MG63 (cell line): ENCODE measurements at regions not wholly inside any gene's neighbourhood (a gene's known extent, or its start where the extent isn't known, plus 50 kb on each side); places are given as distances from the start of the nearest gene placed in this dataset.
A peak's percentile ranks its signal among the peaks of the same experiment; 100 is the strongest.

Source experiments
- DNase-seq: peaks from one replicate; pipeline ENCODE4 v3.0.0-alpha.2; 2020
- H3K27me3 ChIP-seq: fragments of 250-450 bp; sonication (Bioruptor Pico); 2 replicates; pipeline ENCODE4 v1.5.1; 2020; ENCODE audit warnings: mild to moderate bottlenecking, moderate library complexity
- H3K36me3 ChIP-seq: fragments of 250-450 bp; sonication (Bioruptor Pico); 2 replicates; pipeline ENCODE4 v1.5.1; 2020; ENCODE audit warnings: mild to moderate bottlenecking, moderate library complexity
- H3K4me3 ChIP-seq: fragments of 250-450 bp; sonication (Bioruptor Pico); 2 replicates; pipeline ENCODE4 v1.5.1; 2020; ENCODE audit warnings: mild to moderate bottlenecking, moderate library complexity
- H3K9me3 ChIP-seq: fragments of 250-450 bp; sonication (Bioruptor Pico); 2 replicates; pipeline ENCODE4 v1.5.1; 2020; ENCODE audit warnings: mild to moderate bottlenecking, moderate library complexity

- no peaks in the 10 kb centered on the region for H3K27me3 ChIP-seq
- no peaks in the 10 kb centered on the region for H3K36me3 ChIP-seq
- H3K9me3 ChIP-seq: no peaks in the 10 kb centered on the region
- H3K4me3 ChIP-seq: no peak overlapping the region
- DNase-seq: peak; percentile 14
Measured at GRCh38 chr13:22198641-22199217, 527.9 kb downstream of the FGF9 start.

- DNase-seq: no peak
- Histone ChIP-seq H3K4me3 (no peak overlapping the region), H3K36me3 (no peaks in the 10 kb centered on the region), H3K9me3 (no peaks in the 10 kb centered on the region), H3K27me3 (no peaks in the 10 kb centered on the region)
Measured at GRCh38 chr13:22200440-22200839, 529.6 kb downstream of the FGF9 start.

- H3K36me3 ChIP-seq: no peaks in the 10 kb centered on the region
- H3K4me3 ChIP-seq: no peak overlapping the region
- no peaks in the 10 kb centered on the region for H3K27me3 ChIP-seq
- DNase-seq: no peak
- H3K9me3 ChIP-seq: no peaks in the 10 kb centered on the region
Measured at GRCh38 chr13:22201375-22201925, 530.6 kb downstream of the FGF9 start.

GRCh38 chr13:22210134-22210930 is 539.5 kb downstream of the FGF9 start:
- DNase-seq: no peak
- no peak overlapping the region for H3K4me3 ChIP-seq
- no peaks in the 10 kb centered on the region for H3K36me3 ChIP-seq
- no peaks in the 10 kb centered on the region for H3K9me3 ChIP-seq
- no peaks in the 10 kb centered on the region for H3K27me3 ChIP-seq

GRCh38 chr13:22211876-22212275 is 541.0 kb downstream of the FGF9 start:
- H3K4me3 ChIP-seq: no peak overlapping the region
- H3K27me3 ChIP-seq: no peaks in the 10 kb centered on the region
- no peak for DNase-seq
- H3K9me3 ChIP-seq: no peaks in the 10 kb centered on the region
- H3K36me3 ChIP-seq: no peaks in the 10 kb centered on the region

- no peaks in the 10 kb centered on the region for H3K27me3 ChIP-seq
- H3K36me3 ChIP-seq: no peaks in the 10 kb centered on the region
- H3K9me3 ChIP-seq: no peaks in the 10 kb centered on the region
- no peak for DNase-seq
- no peak overlapping the region for H3K4me3 ChIP-seq
Measured at GRCh38 chr13:22212576-22212975, 541.7 kb downstream of the FGF9 start.

- Histone ChIP-seq H3K36me3 (no peaks in the 10 kb centered on the region), H3K9me3 (no peaks in the 10 kb centered on the region), H3K4me3 (no peak overlapping the region), H3K27me3 (no peaks in the 10 kb centered on the region)
- no peak for DNase-seq
Measured at GRCh38 chr13:22214184-22214583, 543.3 kb downstream of the FGF9 start.

- no peaks in the 10 kb centered on the region for H3K36me3 ChIP-seq
- DNase-seq: no peak
- H3K27me3 ChIP-seq: no peaks in the 10 kb centered on the region
- no peaks in the 10 kb centered on the region for H3K9me3 ChIP-seq
- H3K4me3 ChIP-seq: no peak overlapping the region
Measured at GRCh38 chr13:22218797-22219196, 547.9 kb downstream of the FGF9 start.

- DNase-seq: no peak
- H3K27me3 ChIP-seq: no peaks in the 10 kb centered on the region
- H3K9me3 ChIP-seq: no peaks in the 10 kb centered on the region
- H3K4me3 ChIP-seq: no peak overlapping the region
- H3K36me3 ChIP-seq: no peaks in the 10 kb centered on the region
Measured at GRCh38 chr13:22219709-22220108, 548.8 kb downstream of the FGF9 start.

- no peak overlapping the region for H3K4me3 ChIP-seq
- H3K27me3 ChIP-seq: no peaks in the 10 kb centered on the region
- no peaks in the 10 kb centered on the region for H3K36me3 ChIP-seq
- H3K9me3 ChIP-seq: no peaks in the 10 kb centered on the region
- DNase-seq: no peak
Measured at GRCh38 chr13:22220151-22221135, 549.6 kb downstream of the FGF9 start.

- H3K4me3 ChIP-seq: no peak overlapping the region
- H3K36me3 ChIP-seq: no peaks in the 10 kb centered on the region
- DNase-seq: no peak
- no peaks in the 10 kb centered on the region for H3K27me3 ChIP-seq
- H3K9me3 ChIP-seq: no peaks in the 10 kb centered on the region
Measured at GRCh38 chr13:22223411-22223810, 552.5 kb downstream of the FGF9 start.

GRCh38 chr13:22226086-22226485 is 555.2 kb downstream of the FGF9 start:
- Histone ChIP-seq H3K27me3 (no peaks in the 10 kb centered on the region), H3K4me3 (no peak overlapping the region)
- DNase-seq: no peak

GRCh38 chr13:22227895-22228294 is 557.0 kb downstream of the FGF9 start:
- no peak for DNase-seq
- Histone ChIP-seq H3K27me3 (no peaks in the 10 kb centered on the region), H3K36me3 (no peaks in the 10 kb centered on the region), H3K4me3 (no peak overlapping the region), H3K9me3 (no peaks in the 10 kb centered on the region)

More at GRCh38 chr13:22226086-22226485, 555.2 kb downstream of the FGF9 start:
- Histone ChIP-seq H3K9me3 (no peaks in the 10 kb centered on the region), H3K36me3 (no peaks in the 10 kb centered on the region)

- Histone ChIP-seq H3K27me3 (no peaks in the 10 kb centered on the region), H3K9me3 (no peaks in the 10 kb centered on the region), H3K36me3 (no peaks in the 10 kb centered on the region), H3K4me3 (no peak overlapping the region)
- DNase-seq: no peak
Measured at GRCh38 chr13:22229916-22230315, 559.0 kb downstream of the FGF9 start.

GRCh38 chr13:22232186-22232585 is 561.3 kb downstream of the FGF9 start:
- Histone ChIP-seq H3K4me3 (no peak overlapping the region), H3K9me3 (no peaks in the 10 kb centered on the region), H3K36me3 (no peaks in the 10 kb centered on the region), H3K27me3 (no peaks in the 10 kb centered on the region)
- no peak for DNase-seq

GRCh38 chr13:22235285-22235949 is 564.5 kb downstream of the FGF9 start:
- DNase-seq: peak; percentile 25
- Histone ChIP-seq H3K4me3 (no peak overlapping the region), H3K9me3 (no peaks in the 10 kb centered on the region), H3K27me3 (no peaks in the 10 kb centered on the region), H3K36me3 (no peaks in the 10 kb centered on the region)
